NCI-H82 treated with DMSO at 0.1 percent for 48 hours (cell line): ENCODE measurements at regions not wholly inside any gene's neighbourhood (a gene's known extent, or its start where the extent isn't known, plus 50 kb on each side); places are given as distances from the start of the nearest gene placed in this dataset.
A peak's percentile ranks its signal among the peaks of the same experiment; 100 is the strongest.
"Not testable (repeated sequence)": the region's sequence is repeated elsewhere in the genome, so short reads cannot be mapped to it uniquely, and the experiment has no call there.

ENCODE experiments used
- DNase-seq: peaks from one replicate; lab custom pipeline; 2025; ENCODE audit not compliant: unreplicated experiment; lab: John Stamatoyannopoulos, UW

- peak; percentile 46 for DNase-seq
Observed at GRCh38 chr5:143594902-143595818, 191.7 kb upstream of the NR3C1 start.

DNA sequence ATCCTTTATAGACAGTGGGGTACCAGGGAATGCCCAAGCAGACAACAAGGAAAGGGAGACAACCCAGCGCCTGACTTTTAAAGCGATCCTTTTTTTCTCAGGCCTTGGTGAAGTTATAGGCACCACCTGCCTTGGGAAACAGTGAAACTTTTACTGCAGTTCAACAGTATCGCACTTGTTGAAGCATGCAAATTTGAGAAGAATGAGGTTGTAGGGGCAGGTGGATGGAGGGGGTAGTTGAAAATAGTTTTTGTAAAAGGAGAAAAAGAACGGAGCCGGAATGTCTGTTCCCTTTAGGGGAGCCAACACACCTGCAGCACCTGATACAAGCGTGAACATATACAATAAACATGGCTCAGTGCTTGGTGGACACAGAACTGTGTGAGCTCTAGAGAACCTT lies 190.2 kb upstream of the NR3C1 start:
- DNase-seq: no peak

DNA sequence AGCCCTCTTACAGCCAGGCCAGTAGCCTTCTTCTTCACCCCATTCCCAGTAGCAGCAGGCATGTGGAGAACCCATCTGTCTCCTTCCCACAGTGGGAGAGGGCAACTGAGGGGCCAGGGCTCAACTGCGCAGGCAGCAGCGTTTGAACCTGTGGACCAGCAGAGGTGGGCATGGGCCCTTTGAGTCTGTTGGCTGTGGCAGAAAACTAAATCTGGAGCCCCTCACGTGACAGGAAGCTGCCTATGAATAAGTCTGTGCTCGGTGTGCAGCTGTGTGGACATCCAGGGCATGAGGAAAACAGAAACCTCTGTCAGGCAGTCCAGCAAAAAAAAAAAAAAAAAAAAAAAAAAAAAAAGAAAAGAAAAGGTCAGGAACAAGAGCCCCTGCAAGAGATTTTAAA lies 189.2 kb upstream of the NR3C1 start:
- DNase-seq: no peak

DNA sequence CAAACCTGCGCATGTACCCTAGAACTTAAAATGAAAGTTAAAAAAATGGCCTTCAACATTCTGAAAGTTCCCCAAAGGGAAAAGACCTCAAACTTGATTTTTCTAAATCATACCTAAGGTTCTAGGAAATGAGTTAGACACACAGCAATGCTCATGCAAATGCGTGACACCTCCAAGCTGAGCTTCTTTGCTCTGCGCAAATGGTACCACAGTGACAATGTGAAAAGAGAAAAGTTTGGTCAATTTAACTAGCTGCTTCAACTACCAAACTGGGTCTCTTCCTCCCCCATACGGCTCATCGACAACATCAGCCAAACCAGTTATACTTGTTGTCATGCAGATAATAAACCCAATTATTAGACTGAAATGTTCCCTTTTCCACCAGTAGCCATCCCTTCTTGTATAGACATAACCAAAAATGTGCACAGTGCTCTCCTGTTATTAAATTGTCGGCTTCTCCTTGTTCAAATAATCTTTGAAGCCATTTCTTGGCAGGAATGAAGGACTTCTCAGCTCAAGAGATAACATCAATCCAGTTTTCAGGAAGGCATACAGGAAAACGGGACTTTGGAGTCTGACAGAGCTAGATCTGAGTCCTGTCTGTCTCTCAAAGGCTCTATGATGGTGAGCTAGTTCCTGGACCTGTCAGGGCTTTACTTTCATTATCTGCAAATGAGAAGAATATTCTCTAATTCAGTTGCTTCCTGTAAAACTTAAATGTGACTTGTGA lies 185.6 kb upstream of the NR3C1 start:
- DNase-seq: no peak

- DNase-seq: not testable (repeated sequence)
Observed at GRCh38 chr5:143588121-143588520, 184.6 kb upstream of the NR3C1 start.

GRCh38 chr5:143586781-143587362 lies 183.4 kb upstream of the NR3C1 start:
- DNase-seq: no peak

GRCh38 chr5:143585970-143586369 lies 182.5 kb upstream of the NR3C1 start:
- DNase-seq: no peak

GRCh38 chr5:143583409-143583808 lies 179.9 kb upstream of the NR3C1 start:
- no peak for DNase-seq

- DNase-seq: no peak
Observed at GRCh38 chr5:143582869-143583268, 179.4 kb upstream of the NR3C1 start.

GRCh38 chr5:143582176-143582575 lies 178.7 kb upstream of the NR3C1 start:
- DNase-seq: no peak

DNA sequence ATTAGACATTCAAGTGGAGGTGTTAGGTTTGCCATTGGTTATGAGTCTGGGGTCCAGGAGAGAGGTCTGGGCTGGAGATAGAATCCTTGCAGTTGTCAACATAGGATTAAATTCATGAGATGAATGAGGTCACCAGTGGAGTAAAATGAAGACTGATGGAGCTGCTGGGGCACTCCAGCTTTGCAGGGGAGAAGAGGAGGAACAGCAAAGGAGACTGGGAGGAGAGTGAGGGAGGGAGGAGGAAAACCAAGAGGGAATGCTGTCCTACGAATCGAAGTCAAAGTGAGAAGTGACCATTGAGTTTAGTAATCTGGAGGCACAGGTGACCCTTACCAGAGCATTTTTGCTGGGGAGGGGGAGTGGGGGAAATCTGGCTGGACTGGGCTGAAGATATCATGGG lies 178.2 kb upstream of the NR3C1 start:
- DNase-seq: no peak

- DNase-seq: no peak
Observed at GRCh38 chr5:143581147-143581546, 177.7 kb upstream of the NR3C1 start.

- no peak for DNase-seq
Observed at GRCh38 chr5:143576711-143577484, 173.4 kb upstream of the NR3C1 start.

- no peak for DNase-seq
Observed at GRCh38 chr5:143575286-143575685, 171.8 kb upstream of the NR3C1 start.

DNA sequence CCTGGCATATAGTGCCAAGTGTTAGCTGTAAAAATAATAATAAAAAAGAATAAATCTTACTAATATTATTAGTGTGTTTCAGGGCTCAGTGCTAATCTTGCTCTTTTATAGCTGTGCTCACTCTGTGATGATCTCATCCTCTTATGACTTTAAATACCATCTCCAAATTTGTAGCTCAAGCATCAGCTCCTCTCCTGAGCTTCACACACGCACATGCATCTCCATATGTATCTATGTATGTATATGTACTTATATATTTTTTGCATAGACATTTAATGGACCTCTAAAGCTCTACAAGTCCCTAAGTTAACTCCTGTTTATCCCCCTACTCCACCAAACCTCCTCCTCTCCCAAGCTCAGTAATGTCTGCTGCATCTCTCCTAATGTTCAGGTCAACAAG lies 170.8 kb upstream of the NR3C1 start:
- no peak for DNase-seq

GRCh38 chr5:143573568-143574170 lies 170.2 kb upstream of the NR3C1 start:
- no peak for DNase-seq

DNA sequence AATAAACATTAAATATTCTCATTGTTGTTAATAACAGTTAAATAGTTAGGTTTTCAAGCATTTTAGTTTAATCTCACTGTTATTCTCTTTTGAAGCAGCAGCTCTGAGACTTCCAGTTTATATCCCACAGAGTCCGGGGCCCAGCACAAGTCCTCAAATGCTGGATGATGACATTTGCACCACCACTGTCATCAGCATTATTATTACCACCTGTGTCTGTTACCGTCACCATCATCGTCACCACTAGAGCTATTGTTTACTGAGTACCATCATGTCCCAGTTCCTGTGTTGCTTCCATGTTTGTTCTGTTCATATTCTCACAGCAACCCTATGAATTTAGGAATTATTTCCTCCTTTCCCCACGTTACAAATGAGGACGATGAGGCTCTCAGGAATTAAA lies 169.2 kb upstream of the NR3C1 start:
- no peak for DNase-seq

DNA sequence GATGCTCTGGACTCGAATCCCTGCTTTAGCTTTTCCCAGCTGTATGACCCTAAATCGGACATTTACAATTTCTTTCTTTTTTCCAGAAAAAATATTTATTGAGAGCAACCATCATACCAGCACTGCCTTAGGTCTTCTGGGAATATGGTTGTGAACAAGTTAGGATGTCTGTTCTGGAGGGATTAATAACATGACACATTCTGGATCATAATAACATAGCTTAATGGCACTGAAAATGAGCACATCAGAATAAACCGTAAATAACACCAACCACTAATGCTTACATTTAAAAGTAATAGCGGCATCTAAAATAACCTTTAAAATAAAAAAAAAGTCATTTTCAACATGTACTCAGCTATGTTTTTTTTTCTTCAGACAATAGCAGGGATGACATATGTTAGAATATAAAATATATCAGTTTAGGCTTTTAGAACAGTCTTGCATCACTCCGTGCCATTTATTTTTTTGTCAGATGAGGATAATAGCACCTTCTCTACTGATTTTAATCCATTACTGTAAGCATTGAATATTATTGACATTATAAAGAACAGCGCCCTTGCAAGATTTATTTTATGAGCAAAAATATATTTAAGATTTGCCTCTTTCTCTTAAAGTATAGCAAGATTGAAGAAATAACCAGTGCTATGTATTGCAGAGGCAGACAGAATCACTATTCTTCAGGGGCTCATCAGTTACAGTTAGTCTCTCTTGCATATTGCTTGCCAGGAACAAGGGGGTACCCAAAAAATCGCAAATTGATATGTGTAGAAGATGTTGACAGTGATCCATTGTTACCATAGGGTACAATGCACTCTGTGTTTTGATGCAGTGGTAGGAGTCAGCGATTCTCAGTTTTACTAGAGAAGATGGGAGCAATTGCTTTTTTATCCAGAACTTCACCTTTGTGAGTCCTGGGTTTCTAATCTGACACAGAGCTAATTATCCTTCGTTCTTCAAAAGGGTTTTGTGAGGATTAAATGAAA lies 168.4 kb upstream of the NR3C1 start:
- no peak for DNase-seq

DNA sequence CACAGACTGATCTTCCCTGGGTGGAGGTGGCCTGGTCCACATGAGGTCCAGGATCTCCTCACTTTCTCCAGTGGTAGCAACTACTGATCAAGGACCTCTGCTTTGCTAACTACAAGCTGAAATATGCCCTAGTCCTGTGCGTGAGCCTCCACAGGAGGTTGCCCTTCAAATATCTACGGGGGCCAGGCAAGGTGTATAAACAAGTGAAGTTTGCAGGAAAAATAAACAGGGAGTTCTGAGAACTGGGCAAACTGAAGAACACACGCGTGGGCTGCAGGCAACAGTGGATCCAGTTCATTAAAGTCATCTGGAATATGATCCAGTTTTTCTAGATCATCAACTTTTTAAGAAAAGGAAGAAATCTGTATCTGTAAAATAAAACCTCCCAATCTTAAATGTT lies 167.5 kb upstream of the NR3C1 start:
- DNase-seq: no peak
